ENCODE measurements at regions not wholly inside any gene's neighbourhood (a gene's known extent, or its start where the extent isn't known, plus 50 kb on each side); places are given as distances from the start of the nearest gene placed in this dataset.
A peak's percentile ranks its signal among the peaks of the same experiment; 100 is the strongest.

- peak in 1 of 2 donors; percentile 35 for DNase-seq
- no peaks in the 10 kb centered on the region for H3K27me3 ChIP-seq
- H3K4me3 ChIP-seq: no peak overlapping the region
- 43 to 54% methylated on average over 19 of the region's 19 CpGs for WGBS, 2 donors
- no peaks in the 10 kb centered on the region for H3K4me1 ChIP-seq
- no peaks in the 10 kb centered on the region for H3K9me3 ChIP-seq
- TF ChIP-seq EP300 (IDR thresholded peaks at IDR 0.05): no peak
- TF ChIP-seq, protein P1, sequence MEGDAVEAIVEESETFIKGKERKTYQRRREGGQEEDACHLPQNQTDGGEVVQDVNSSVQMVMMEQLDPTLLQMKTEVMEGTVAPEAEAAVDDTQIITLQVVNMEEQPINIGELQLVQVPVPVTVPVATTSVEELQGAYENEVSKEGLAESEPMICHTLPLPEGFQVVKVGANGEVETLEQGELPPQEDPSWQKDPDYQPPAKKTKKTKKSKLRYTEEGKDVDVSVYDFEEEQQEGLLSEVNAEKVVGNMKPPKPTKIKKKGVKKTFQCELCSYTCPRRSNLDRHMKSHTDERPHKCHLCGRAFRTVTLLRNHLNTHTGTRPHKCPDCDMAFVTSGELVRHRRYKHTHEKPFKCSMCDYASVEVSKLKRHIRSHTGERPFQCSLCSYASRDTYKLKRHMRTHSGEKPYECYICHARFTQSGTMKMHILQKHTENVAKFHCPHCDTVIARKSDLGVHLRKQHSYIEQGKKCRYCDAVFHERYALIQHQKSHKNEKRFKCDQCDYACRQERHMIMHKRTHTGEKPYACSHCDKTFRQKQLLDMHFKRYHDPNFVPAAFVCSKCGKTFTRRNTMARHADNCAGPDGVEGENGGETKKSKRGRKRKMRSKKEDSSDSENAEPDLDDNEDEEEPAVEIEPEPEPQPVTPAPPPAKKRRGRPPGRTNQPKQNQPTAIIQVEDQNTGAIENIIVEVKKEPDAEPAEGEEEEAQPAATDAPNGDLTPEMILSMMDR (IDR thresholded peaks at IDR 0.05): peak in 5 of 6 experiments; percentile 15 to 44 (median 39)
- ATAC-seq (ENCODE audit: low FRiP score in 2 of 2): peak in 1 of 2 donors; percentile 51
- H3K36me3 ChIP-seq: no peaks in the 10 kb centered on the region
- H3K27ac ChIP-seq: no peak overlapping the region
These were observed 650.4 kb upstream of the RBFOX1 start for GRCh38 chr16:6682142-6682811.

DNA sequence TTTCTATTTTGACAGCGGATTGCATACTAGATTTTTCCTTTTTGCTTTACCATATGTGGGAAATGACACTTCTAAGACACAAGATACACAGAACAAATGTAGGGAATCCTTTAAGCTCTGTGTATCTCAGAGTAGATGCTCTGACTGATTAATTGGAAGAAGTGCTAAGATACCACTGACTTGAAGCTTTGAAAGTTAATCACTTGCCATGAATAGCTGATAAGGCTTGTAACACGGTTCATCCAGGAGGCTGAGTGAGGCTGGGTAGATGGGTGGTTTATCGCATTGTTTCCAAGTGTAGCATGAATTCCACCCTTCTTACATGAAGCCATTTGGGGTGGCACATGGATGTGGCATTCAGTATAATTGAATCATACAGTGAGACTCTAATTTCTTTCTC, 654.1 kb upstream of the RBFOX1 start:
- Histone ChIP-seq H3K36me3 (no peaks in the 10 kb centered on the region), H3K27me3 (no peaks in the 10 kb centered on the region), H3K9me3 (no peaks in the 10 kb centered on the region), H3K4me1 (no peaks in the 10 kb centered on the region), H3K4me3 (no peak overlapping the region), H3K27ac (no peak overlapping the region)
- TF ChIP-seq EP300 (IDR thresholded peaks at IDR 0.05): no peak
- no peak for TF ChIP-seq POLR2A (IDR thresholded peaks at IDR 0.05)
- TF ChIP-seq POLR2AphosphoS5 (IDR thresholded peaks at IDR 0.05): no peak
- TF ChIP-seq, protein P1 (IDR thresholded peaks at IDR 0.05): no peak
- 56 to 65% methylated on average over 3 of the region's 3 CpGs for WGBS, 2 donors
- ATAC-seq (ENCODE audit: low FRiP score in 2 of 2): no peak
- no peak for DNase-seq

- DNase-seq: no peak
These were observed 658.6 kb upstream of the RBFOX1 start for GRCh38 chr16:6674071-6674470.

DNA sequence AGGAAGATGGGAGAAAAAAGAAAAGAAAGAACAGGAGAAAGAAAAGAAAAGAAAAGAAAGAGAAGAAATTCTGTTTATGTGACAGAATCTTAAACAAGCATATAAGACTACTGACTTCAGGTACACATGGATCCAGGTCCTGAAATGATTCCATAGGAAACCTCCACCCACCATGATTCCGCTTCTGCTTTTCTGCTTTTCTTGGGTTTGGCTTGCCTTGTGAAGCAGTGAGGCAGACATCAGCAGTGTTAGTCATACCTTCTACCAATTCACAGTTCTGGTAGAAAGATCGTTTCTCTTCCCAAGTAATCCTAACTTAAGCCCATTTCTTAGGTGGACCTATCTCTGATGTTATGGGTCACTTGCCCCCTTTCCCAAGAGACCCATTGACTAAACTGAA, 660.1 kb upstream of the RBFOX1 start:
- Histone ChIP-seq H3K4me1 (no peaks in the 10 kb centered on the region), H3K27ac (no peak overlapping the region), H3K36me3 (no peaks in the 10 kb centered on the region), H3K4me3 (no peak overlapping the region), H3K9me3 (no peaks in the 10 kb centered on the region), H3K27me3 (no peaks in the 10 kb centered on the region)
- no peak for ATAC-seq (ENCODE audit: low FRiP score in 2 of 2)
- no peak for DNase-seq
- 87 to 94% methylated on average over 2 of the region's 2 CpGs for WGBS, 2 donors
- TF ChIP-seq EP300 (IDR thresholded peaks at IDR 0.05): no peak
- no peak for TF ChIP-seq POLR2A (IDR thresholded peaks at IDR 0.05)
- TF ChIP-seq, protein P1 (IDR thresholded peaks at IDR 0.05): no peak
- no peak for TF ChIP-seq POLR2AphosphoS5 (IDR thresholded peaks at IDR 0.05)

More at GRCh38 chr16:6674071-6674470, 658.6 kb upstream of the RBFOX1 start:
- Histone ChIP-seq H3K36me3 (no peaks in the 10 kb centered on the region), H3K27ac (no peak overlapping the region), H3K4me3 (no peak overlapping the region), H3K27me3 (no peaks in the 10 kb centered on the region), H3K4me1 (no peaks in the 10 kb centered on the region), H3K9me3 (no peaks in the 10 kb centered on the region)
- TF ChIP-seq, protein P1 (IDR thresholded peaks at IDR 0.05): no peak
- TF ChIP-seq EP300 (IDR thresholded peaks at IDR 0.05) (no peak), POLR2AphosphoS5 (IDR thresholded peaks at IDR 0.05) (no peak), POLR2A (IDR thresholded peaks at IDR 0.05) (no peak)
- WGBS, 2 donors: 85 to 87% methylated on average over 4 of the region's 4 CpGs
- ATAC-seq (ENCODE audit: low FRiP score in 2 of 2): no peak

- H3K36me3 ChIP-seq: no peaks in the 10 kb centered on the region
- WGBS, 2 donors: 83 to 85% methylated on average over 4 of the region's 4 CpGs
- no peaks in the 10 kb centered on the region for H3K9me3 ChIP-seq
- no peaks in the 10 kb centered on the region for H3K27me3 ChIP-seq
- no peak overlapping the region for H3K27ac ChIP-seq
- ATAC-seq (ENCODE audit: low FRiP score in 2 of 2) (no peak), DNase-seq (no peak)
- TF ChIP-seq POLR2A (IDR thresholded peaks at IDR 0.05): no peak
- no peak for TF ChIP-seq EP300 (IDR thresholded peaks at IDR 0.05)
- TF ChIP-seq, protein P1 (IDR thresholded peaks at IDR 0.05): no peak
- TF ChIP-seq POLR2AphosphoS5 (IDR thresholded peaks at IDR 0.05): no peak
- H3K4me1 ChIP-seq: no peaks in the 10 kb centered on the region
- H3K4me3 ChIP-seq: no peak overlapping the region
These were observed 665.3 kb upstream of the RBFOX1 start for GRCh38 chr16:6667393-6667792.
